ENCODE measurements at regions not wholly inside any gene's neighbourhood (a gene's known extent, or its start where the extent isn't known, plus 50 kb on each side); places are given as distances from the start of the nearest gene placed in this dataset.

- DNase-seq: no peak
- Histone ChIP-seq H3K4me1 (no peaks in the 10 kb centered on the region), H3K4me3 (ENCODE audit: low read depth, low read length) (no peak overlapping the region), H3K27me3 (no peaks in the 10 kb centered on the region), H3K9me3 (no peaks in the 10 kb centered on the region), H3K36me3 (no peaks in the 10 kb centered on the region)
- TF ChIP-seq CTCF (IDR thresholded peaks at IDR 0.05; ENCODE audit: low read depth, low read length): no peak
Measured at GRCh38 chr18:57251747-57252146, 100.6 kb upstream of the ST8SIA3 start.

GRCh38 chr18:57253903-57254302, 98.5 kb upstream of the ST8SIA3 start:
- H3K27me3 ChIP-seq: no peaks in the 10 kb centered on the region
- H3K36me3 ChIP-seq: no peaks in the 10 kb centered on the region
- no peak for DNase-seq
- no peak for TF ChIP-seq CTCF (IDR thresholded peaks at IDR 0.05; ENCODE audit: low read depth, low read length)
- no peak overlapping the region for H3K4me3 ChIP-seq (ENCODE audit: low read depth, low read length)
- no peaks in the 10 kb centered on the region for H3K9me3 ChIP-seq
- H3K4me1 ChIP-seq: no peaks in the 10 kb centered on the region

- Histone ChIP-seq H3K36me3 (no peaks in the 10 kb centered on the region), H3K4me1 (no peaks in the 10 kb centered on the region), H3K27me3 (no peaks in the 10 kb centered on the region), H3K9me3 (no peaks in the 10 kb centered on the region), H3K4me3 (ENCODE audit: low read depth, low read length) (no peak overlapping the region)
- no peak for DNase-seq
- no peak for TF ChIP-seq CTCF (IDR thresholded peaks at IDR 0.05; ENCODE audit: low read depth, low read length)
Measured at GRCh38 chr18:57258131-57258777, 94.1 kb upstream of the ST8SIA3 start.

- TF ChIP-seq CTCF (IDR thresholded peaks at IDR 0.05; ENCODE audit: low read depth, low read length): no peak
- Histone ChIP-seq H3K36me3 (no peaks in the 10 kb centered on the region), H3K9me3 (no peaks in the 10 kb centered on the region), H3K27me3 (no peaks in the 10 kb centered on the region), H3K4me3 (ENCODE audit: low read depth, low read length) (no peak overlapping the region), H3K4me1 (no peaks in the 10 kb centered on the region)
- DNase-seq: no peak
Measured at GRCh38 chr18:57267368-57267925, 84.9 kb upstream of the ST8SIA3 start.

- Histone ChIP-seq H3K4me1 (no peaks in the 10 kb centered on the region), H3K9me3 (no peaks in the 10 kb centered on the region), H3K4me3 (ENCODE audit: low read depth, low read length) (no peak overlapping the region), H3K36me3 (no peaks in the 10 kb centered on the region), H3K27me3 (no peaks in the 10 kb centered on the region)
- no peak for TF ChIP-seq CTCF (IDR thresholded peaks at IDR 0.05; ENCODE audit: low read depth, low read length)
- DNase-seq: no peak
Measured at GRCh38 chr18:57269756-57270155, 82.6 kb upstream of the ST8SIA3 start.

- no peaks in the 10 kb centered on the region for H3K27me3 ChIP-seq
- H3K4me1 ChIP-seq: no peaks in the 10 kb centered on the region
- H3K36me3 ChIP-seq: no peaks in the 10 kb centered on the region
- DNase-seq: no peak
- no peak for TF ChIP-seq CTCF (IDR thresholded peaks at IDR 0.05; ENCODE audit: low read depth, low read length)
- H3K9me3 ChIP-seq: no peaks in the 10 kb centered on the region
- no peak overlapping the region for H3K4me3 ChIP-seq (ENCODE audit: low read depth, low read length)
Measured at GRCh38 chr18:57270156-57270555, 82.2 kb upstream of the ST8SIA3 start.
